ENCODE measurements at regions not wholly inside any gene's neighbourhood (a gene's known extent, or its start where the extent isn't known, plus 50 kb on each side); places are given as distances from the start of the nearest gene placed in this dataset.

GRCh38 chr10:14454206-14454605, 123.5 kb upstream of the FRMD4A start:
- TF ChIP-seq ZBTB43 (CRISPR knock-in tag; IDR thresholded peaks at IDR 0.05) = no peak
- no peak for TF ChIP-seq CTCF (IDR thresholded peaks at IDR 0.05)
- TF ChIP-seq NFYB (CRISPR knock-in tag; conservative IDR thresholded peaks at IDR 0.05; ENCODE audit: low read depth) = no peak
- TF ChIP-seq TEAD4 (CRISPR knock-in tag; IDR thresholded peaks at IDR 0.05) = no peak
- TF ChIP-seq USF2 (CRISPR knock-in tag; IDR thresholded peaks at IDR 0.05) = no peak
- no peak for TF ChIP-seq ZNF121 (CRISPR knock-in tag; IDR thresholded peaks at IDR 0.05)
- TF ChIP-seq TEAD1 (CRISPR knock-in tag; IDR thresholded peaks at IDR 0.05) = no peak
- no peak for TF ChIP-seq NFATC4 (CRISPR knock-in tag; IDR thresholded peaks at IDR 0.05)
- TF ChIP-seq ZNF532 (CRISPR knock-in tag; IDR thresholded peaks at IDR 0.05; ENCODE audit: borderline replicate concordance) = no peak
- no peak for TF ChIP-seq MLX (CRISPR knock-in tag; IDR thresholded peaks at IDR 0.05)
- TF ChIP-seq FOXP4 (CRISPR knock-in tag; IDR thresholded peaks at IDR 0.05) = no peak
- TF ChIP-seq ATF1 (CRISPR knock-in tag; IDR thresholded peaks at IDR 0.05) = no peak
- no peak for TF ChIP-seq ELF4 (CRISPR knock-in tag; IDR thresholded peaks at IDR 0.05; ENCODE audit: low read depth)
- TF ChIP-seq GABPB1 (CRISPR knock-in tag; IDR thresholded peaks at IDR 0.05) = no peak

Measured in WTC11 (cell line).